ENCODE measurements at regions not wholly inside any gene's neighbourhood (a gene's known extent, or its start where the extent isn't known, plus 50 kb on each side); places are given as distances from the start of the nearest gene placed in this dataset.

DNA sequence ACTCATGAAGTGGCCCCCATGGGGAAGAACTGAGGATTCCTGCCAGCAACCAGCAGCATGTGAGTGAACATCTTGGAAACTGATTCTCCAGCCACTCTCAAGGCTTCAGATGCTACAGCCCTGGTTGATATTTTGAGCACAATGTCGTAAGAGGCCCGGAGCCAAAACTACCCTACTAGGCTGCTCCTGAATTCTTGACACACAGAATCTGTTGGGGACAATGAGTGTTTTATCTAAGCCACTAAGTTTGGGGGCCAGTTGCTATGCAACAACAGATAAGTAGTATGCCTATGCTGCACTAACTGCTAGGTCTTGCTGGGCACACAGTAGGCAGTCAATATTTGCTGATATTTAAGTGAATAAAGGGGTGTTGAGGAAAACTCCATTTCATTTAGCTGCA is 89.9 kb upstream of the CHL1 start:
- BruUV-seq (replicated peaks): no TSS peak
- H3K56ac ChIP-seq (ENCODE audit: extremely low read depth, insufficient read depth, low read length): no peak overlapping the region
- no peak overlapping the region for H3K4me2 ChIP-seq (ENCODE audit: low read depth, low read length)
- no peaks in the 10 kb centered on the region for H3K9me1 ChIP-seq (ENCODE audit: insufficient read depth, low read length)
- H3K9me3 ChIP-seq (ENCODE audit: control insufficient read depth, insufficient read depth, low read length): no peaks in the 10 kb centered on the region
- no peaks in the 10 kb centered on the region for H3K27me3 ChIP-seq (ENCODE audit: control insufficient read depth, insufficient read depth, low read length)
- no peak overlapping the region for H4K91ac ChIP-seq (ENCODE audit: insufficient read depth, low read depth, low read length)
- no peaks in the 10 kb centered on the region for H4K20me1 ChIP-seq (ENCODE audit: insufficient read depth, low read length)
- CTCF ChIA-PET: no interaction called here
- no peak overlapping the region for H2BK120ac ChIP-seq (ENCODE audit: low read depth, low read length)
- no peak overlapping the region for H3K18ac ChIP-seq (ENCODE audit: low read depth, low read length)
- WGBS, 2 experiments (ENCODE audit: extremely low coverage in 2 of 2, insufficient read length in 1 of 2): no CpG with 5 or more reads among the region's 2 CpGs
- TF ChIP-seq MAZ (IDR thresholded peaks at IDR 0.05; ENCODE audit: borderline replicate concordance, low read depth, low read length) (no peak), SMC3 (IDR thresholded peaks at IDR 0.05; ENCODE audit: low read depth, low read length) (no peak), FOS (IDR thresholded peaks at IDR 0.05; ENCODE audit: low read depth, low read length) (no peak), RAD21 (IDR thresholded peaks at IDR 0.05; ENCODE audit: low read length) (no peak), RCOR1 (IDR thresholded peaks at IDR 0.05; ENCODE audit: insufficient replicate concordance, low read length) (no peak), CHD1 (IDR thresholded peaks at IDR 0.05; ENCODE audit: low read depth, low read length) (no peak), POLR2A (IDR thresholded peaks at IDR 0.05; ENCODE audit: low read depth, low read length) (no peak)
- TF ChIP-seq, protein P1, sequence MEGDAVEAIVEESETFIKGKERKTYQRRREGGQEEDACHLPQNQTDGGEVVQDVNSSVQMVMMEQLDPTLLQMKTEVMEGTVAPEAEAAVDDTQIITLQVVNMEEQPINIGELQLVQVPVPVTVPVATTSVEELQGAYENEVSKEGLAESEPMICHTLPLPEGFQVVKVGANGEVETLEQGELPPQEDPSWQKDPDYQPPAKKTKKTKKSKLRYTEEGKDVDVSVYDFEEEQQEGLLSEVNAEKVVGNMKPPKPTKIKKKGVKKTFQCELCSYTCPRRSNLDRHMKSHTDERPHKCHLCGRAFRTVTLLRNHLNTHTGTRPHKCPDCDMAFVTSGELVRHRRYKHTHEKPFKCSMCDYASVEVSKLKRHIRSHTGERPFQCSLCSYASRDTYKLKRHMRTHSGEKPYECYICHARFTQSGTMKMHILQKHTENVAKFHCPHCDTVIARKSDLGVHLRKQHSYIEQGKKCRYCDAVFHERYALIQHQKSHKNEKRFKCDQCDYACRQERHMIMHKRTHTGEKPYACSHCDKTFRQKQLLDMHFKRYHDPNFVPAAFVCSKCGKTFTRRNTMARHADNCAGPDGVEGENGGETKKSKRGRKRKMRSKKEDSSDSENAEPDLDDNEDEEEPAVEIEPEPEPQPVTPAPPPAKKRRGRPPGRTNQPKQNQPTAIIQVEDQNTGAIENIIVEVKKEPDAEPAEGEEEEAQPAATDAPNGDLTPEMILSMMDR (conservative IDR thresholded peaks at IDR 0.05; ENCODE audit: low read depth, low read length): no peak
- TF ChIP-seq, protein P2, sequence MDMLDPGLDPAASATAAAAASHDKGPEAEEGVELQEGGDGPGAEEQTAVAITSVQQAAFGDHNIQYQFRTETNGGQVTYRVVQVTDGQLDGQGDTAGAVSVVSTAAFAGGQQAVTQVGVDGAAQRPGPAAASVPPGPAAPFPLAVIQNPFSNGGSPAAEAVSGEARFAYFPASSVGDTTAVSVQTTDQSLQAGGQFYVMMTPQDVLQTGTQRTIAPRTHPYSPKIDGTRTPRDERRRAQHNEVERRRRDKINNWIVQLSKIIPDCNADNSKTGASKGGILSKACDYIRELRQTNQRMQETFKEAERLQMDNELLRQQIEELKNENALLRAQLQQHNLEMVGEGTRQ (IDR thresholded peaks at IDR 0.05; ENCODE audit: low read depth, low read length): no peak
- no peak overlapping the region for H4K8ac ChIP-seq (ENCODE audit: low read depth in 2 of 2, low read length in 2 of 2)
- no peak overlapping the region for H3K9ac ChIP-seq (ENCODE audit: low read depth, low read length)
- H3K79me1 ChIP-seq (ENCODE audit: low read depth in 1 of 2, low read length in 2 of 2): no peaks in the 10 kb centered on the region
- H2AK5ac ChIP-seq (ENCODE audit: low read depth, low read length): no peak overlapping the region
- in situ Hi-C loops (cut with MboI; ENCODE audit: low sequenced_read_pairs): no loop called here
- intact Hi-C loops (cut with micrococcal nuclease): no loop called here
- H2BK20ac ChIP-seq (ENCODE audit: low read depth, low read length): no peak overlapping the region
- dilution Hi-C loops (cut with HindIII; ENCODE audit: low sequenced_read_pairs, unreplicated experiment): no loop called here
- POLR2A ChIA-PET (ENCODE audit: unreplicated experiment): no interaction called here
- no peaks in the 10 kb centered on the region for H3K36me3 ChIP-seq (ENCODE audit: control insufficient read depth, insufficient read depth, low read length)
- no peak overlapping the region for H3K27ac ChIP-seq (ENCODE audit: insufficient read depth, low read length)
- H4K5ac ChIP-seq (ENCODE audit: low read depth, low read length): no peak overlapping the region
- no peak overlapping the region for H2AFZ ChIP-seq (replicated peaks; ENCODE audit: low read length, poor library complexity)
- DNase-seq: no peak
- H3K4me3 ChIP-seq (ENCODE audit: insufficient read depth, low read depth, low read length): no peak overlapping the region
- no peak overlapping the region for H2BK15ac ChIP-seq (ENCODE audit: low read depth, low read length)
- H3K4ac ChIP-seq (ENCODE audit: low read depth, low read length): no peak overlapping the region
- H3K23ac ChIP-seq (ENCODE audit: low read depth, low read length): no peak overlapping the region
- no peak overlapping the region for H3K14ac ChIP-seq (replicated peaks; ENCODE audit: low read depth, low read length)
- no peak for ATAC-seq (ENCODE audit: low read depth)
- H2AK9ac ChIP-seq (replicated peaks; ENCODE audit: low read depth, low read length, poor library complexity): no peak overlapping the region
- H2BK5ac ChIP-seq (ENCODE audit: low read depth, low read length, poor library complexity, severe bottlenecking): no peak overlapping the region
- no peaks in the 10 kb centered on the region for H3K4me1 ChIP-seq (ENCODE audit: control insufficient read depth, insufficient read depth, low read length)
